OCI-LY3 (cell line): ENCODE measurements at regions not wholly inside any gene's neighbourhood (a gene's known extent, or its start where the extent isn't known, plus 50 kb on each side); places are given as distances from the start of the nearest gene placed in this dataset.

Experiments
- EZH2phosphoT487 ChIP-seq: fragments of 200-600 bp; shearing (Covaris generic); IDR thresholded peaks from 2 replicates; pipeline ENCODE4 v1.6.1; 2018; ENCODE audit warnings: antibody characterized with exemption, mixed run types, low read depth
- TF ChIP-seq, protein P1 (sequence below): fragments of 200-600, 300-600 bp; sonication (generic); IDR thresholded peaks from 2 replicates; pipeline ENCODE4 v1.5.1; 2014; ENCODE audit warnings: antibody characterized with exemption, low read length, low read depth

DNA sequence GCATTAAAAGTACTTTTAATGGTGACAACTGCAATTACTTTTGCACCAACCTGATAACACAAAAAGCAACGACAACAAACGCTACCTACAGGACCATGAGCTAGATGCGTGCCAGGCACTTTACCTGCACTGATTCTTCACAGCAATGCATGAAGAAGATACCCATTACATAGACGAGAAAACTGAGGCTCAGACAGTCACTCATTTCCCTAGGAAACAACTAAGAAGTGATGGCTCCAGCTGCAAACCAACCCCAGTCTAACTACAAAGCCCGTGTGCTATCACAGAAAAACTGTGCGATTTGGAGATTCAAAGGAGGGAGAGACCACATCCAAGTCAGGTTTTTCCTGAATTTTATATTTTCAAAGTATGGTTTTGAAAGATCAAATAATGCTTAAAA lies 80.1 kb upstream of the TP53I11 start:
- TF ChIP-seq, protein P1, sequence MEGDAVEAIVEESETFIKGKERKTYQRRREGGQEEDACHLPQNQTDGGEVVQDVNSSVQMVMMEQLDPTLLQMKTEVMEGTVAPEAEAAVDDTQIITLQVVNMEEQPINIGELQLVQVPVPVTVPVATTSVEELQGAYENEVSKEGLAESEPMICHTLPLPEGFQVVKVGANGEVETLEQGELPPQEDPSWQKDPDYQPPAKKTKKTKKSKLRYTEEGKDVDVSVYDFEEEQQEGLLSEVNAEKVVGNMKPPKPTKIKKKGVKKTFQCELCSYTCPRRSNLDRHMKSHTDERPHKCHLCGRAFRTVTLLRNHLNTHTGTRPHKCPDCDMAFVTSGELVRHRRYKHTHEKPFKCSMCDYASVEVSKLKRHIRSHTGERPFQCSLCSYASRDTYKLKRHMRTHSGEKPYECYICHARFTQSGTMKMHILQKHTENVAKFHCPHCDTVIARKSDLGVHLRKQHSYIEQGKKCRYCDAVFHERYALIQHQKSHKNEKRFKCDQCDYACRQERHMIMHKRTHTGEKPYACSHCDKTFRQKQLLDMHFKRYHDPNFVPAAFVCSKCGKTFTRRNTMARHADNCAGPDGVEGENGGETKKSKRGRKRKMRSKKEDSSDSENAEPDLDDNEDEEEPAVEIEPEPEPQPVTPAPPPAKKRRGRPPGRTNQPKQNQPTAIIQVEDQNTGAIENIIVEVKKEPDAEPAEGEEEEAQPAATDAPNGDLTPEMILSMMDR, result no peak
- TF ChIP-seq EZH2phosphoT487, result no peak
